Thyroid gland (tissue), 4 donors: ENCODE measurements at regions not wholly inside any gene's neighbourhood (a gene's known extent, or its start where the extent isn't known, plus 50 kb on each side); places are given as distances from the start of the nearest gene placed in this dataset.

Source experiments
- CTCF ChIP-seq, 6 experiments: fragments of 200-600 bp in 3 of 6; fragments of 450-650 bp in 3 of 6; sonication (generic) in 3 of 6; IDR thresholded peaks; one replicate each; pipeline ENCODE4 v1.5.1; 2016 to 2019; ENCODE audit warnings: antibody characterized with exemption in 6 of 6, mild to moderate bottlenecking in 2 of 6, inconsistent platforms in 1 of 6, moderate library complexity in 1 of 6
- POLR2A ChIP-seq, 2 donors: fragments of 450-650 bp; IDR thresholded peaks; one replicate each; pipeline ENCODE4 v1.6.1; 2017; ENCODE audit warnings: antibody characterized with exemption in 2 of 2, mild to moderate bottlenecking in 2 of 2, moderate library complexity in 1 of 2

- TF ChIP-seq CTCF (IDR thresholded peaks at IDR 0.05) (no peak), POLR2A (IDR thresholded peaks at IDR 0.05) (no peak)
Observed at GRCh38 chr4:102137217-102137616, 208.1 kb downstream of the SLC39A8 start.
